H9 (cell line): ENCODE measurements at regions not wholly inside any gene's neighbourhood (a gene's known extent, or its start where the extent isn't known, plus 50 kb on each side); places are given as distances from the start of the nearest gene placed in this dataset.

Experiments used
- DNase-seq: peaks from one replicate; pipeline ENCODE4 v3.0.0-alpha.2; 2017
- H2AFZ ChIP-seq: one replicate; pipeline ENCODE4 v1.6.1; 2013; ENCODE audit warnings: mild to moderate bottlenecking, low read length, control low read depth, moderate library complexity
- H2AK5ac ChIP-seq: 2 replicates; pipeline ENCODE4 v1.6.1; 2013; ENCODE audit warnings: low read length, control low read depth, mixed read lengths; ENCODE audit not compliant: insufficient read length
- H2BK120ac ChIP-seq: one replicate; pipeline ENCODE4 v1.6.1; 2013; ENCODE audit warnings: low read depth, mild to moderate bottlenecking, low read length, control low read depth, inconsistent platforms; ENCODE audit not compliant: poor library complexity, severe bottlenecking
- H2BK12ac ChIP-seq: 2 replicates; pipeline ENCODE4 v1.6.1; 2013; ENCODE audit warnings: low read length, control low read depth, mixed read lengths, low read depth; ENCODE audit not compliant: insufficient read length
- H2BK15ac ChIP-seq: 2 replicates; pipeline ENCODE4 v1.6.1; 2013; ENCODE audit warnings: low read depth, low read length, control low read depth
- H2BK20ac ChIP-seq: one replicate; pipeline ENCODE4 v1.6.1; 2013; ENCODE audit warnings: low read depth, mild to moderate bottlenecking, low read length, control low read depth, inconsistent platforms; ENCODE audit not compliant: poor library complexity, severe bottlenecking
- H2BK5ac ChIP-seq: 2 replicates; pipeline ENCODE4 v1.6.1; 2013; ENCODE audit warnings: low read length, control low read depth, mixed read lengths; ENCODE audit not compliant: insufficient read length
- H3K14ac ChIP-seq: 2 replicates; pipeline ENCODE4 v1.6.1; 2013; ENCODE audit warnings: low read length, control low read depth; ENCODE audit not compliant: insufficient read depth
- H3K18ac ChIP-seq: 2 replicates; pipeline ENCODE4 v1.6.1; 2013; ENCODE audit warnings: low read depth, mild to moderate bottlenecking, mixed read lengths, low read length, control low read depth; ENCODE audit not compliant: insufficient read length
- H3K23ac ChIP-seq: 2 replicates; pipeline ENCODE4 v1.6.1; 2013; ENCODE audit warnings: low read length, control low read depth, mixed read lengths, low read depth; ENCODE audit not compliant: insufficient read length
- H3K23me2 ChIP-seq: 2 replicates; pipeline ENCODE4 v1.6.1; 2013; ENCODE audit warnings: low read depth, mild to moderate bottlenecking, mixed read lengths, low read length, control low read depth; ENCODE audit not compliant: insufficient read length, poor library complexity, severe bottlenecking
- H3K27ac ChIP-seq: 2 replicates; pipeline ENCODE4 v1.5.1; 2013; ENCODE audit warnings: low read length, control low read depth, mixed read lengths, low read depth; ENCODE audit not compliant: insufficient read length
- H3K27me3 ChIP-seq: 2 replicates; pipeline ENCODE4 v1.6.1; 2013; ENCODE audit warnings: low read length, control low read depth, inconsistent platforms; ENCODE audit not compliant: insufficient read depth
- H3K4ac ChIP-seq: 2 replicates; pipeline ENCODE4 v1.6.1; 2013; ENCODE audit warnings: low read depth, mild to moderate bottlenecking, control low read depth, inconsistent platforms, low read length, moderate library complexity
- H3K4me1 ChIP-seq: 2 replicates; pipeline ENCODE4 v1.6.1; 2013; ENCODE audit warnings: low read length, control low read depth, inconsistent platforms; ENCODE audit not compliant: insufficient read depth
- H3K4me2 ChIP-seq: 2 replicates; pipeline ENCODE4 v1.6.1; 2013; ENCODE audit warnings: low read length, control low read depth, mixed read lengths; ENCODE audit not compliant: insufficient read length, insufficient read depth
- H3K56ac ChIP-seq: 2 replicates; pipeline ENCODE4 v1.6.1; 2013; ENCODE audit warnings: low read depth, mild to moderate bottlenecking, mixed read lengths, low read length, control low read depth; ENCODE audit not compliant: insufficient read length
- H3K79me1 ChIP-seq: 2 replicates; pipeline ENCODE4 v1.6.1; 2013; ENCODE audit warnings: low read depth, mild to moderate bottlenecking, moderate library complexity, low read length, control low read depth, inconsistent platforms; ENCODE audit not compliant: insufficient read depth, poor library complexity, severe bottlenecking
- H3K79me2 ChIP-seq: 2 replicates; pipeline ENCODE4 v1.6.1; 2013; ENCODE audit warnings: low read length, control low read depth, inconsistent platforms; ENCODE audit not compliant: insufficient read depth
- H3K9ac ChIP-seq: 2 replicates; pipeline ENCODE4 v1.6.1; 2013; ENCODE audit warnings: low read length, control low read depth, mixed read lengths; ENCODE audit not compliant: insufficient read length; ENCODE audit errors: extremely low read depth
- H3K9me3 ChIP-seq: one replicate; pipeline ENCODE4 v1.6.1; 2013; ENCODE audit warnings: low read depth, low read length, inconsistent platforms; ENCODE audit not compliant: control insufficient read depth
- H3T11ph ChIP-seq: one replicate; pipeline ENCODE4 v1.6.1; 2013; ENCODE audit warnings: mild to moderate bottlenecking, low read length, control low read depth, inconsistent platforms
- H4K20me1 ChIP-seq: one replicate; pipeline ENCODE4 v1.6.1; 2013; ENCODE audit not compliant: control insufficient read depth, insufficient read length, insufficient read depth
- H4K5ac ChIP-seq: 2 replicates; pipeline ENCODE4 v1.6.1; 2013; ENCODE audit warnings: low read depth, mild to moderate bottlenecking, mixed read lengths, low read length, control low read depth; ENCODE audit not compliant: insufficient read length
- H4K8ac ChIP-seq: replicated peaks from 2 replicates; pipeline ENCODE4 v1.6.1; 2013; ENCODE audit warnings: low read length, control low read depth, mixed read lengths, low read depth; ENCODE audit not compliant: insufficient read length
- H4K91ac ChIP-seq: 2 replicates; pipeline ENCODE4 v1.6.1; 2013; ENCODE audit warnings: low read depth, mild to moderate bottlenecking, moderate library complexity, mixed read lengths, low read length, control low read depth; ENCODE audit not compliant: insufficient read length
- H3K27ac Mint-ChIP-seq, 3 experiments: 2 replicates in 2 of 3; 3 replicates in 1 of 3; pipeline ENCODE4 v1.8.0; 2020 to 2021; ENCODE audit warnings: mixed read lengths in 3 of 3, mild to moderate bottlenecking in 1 of 3, moderate library complexity in 1 of 3
- H3K27me3 Mint-ChIP-seq: 2 replicates; pipeline ENCODE4 v1.8.0; 2021; ENCODE audit warnings: low read depth, mild to moderate bottlenecking, moderate library complexity, mixed read lengths
- H3K36me3 Mint-ChIP-seq, 3 experiments: 2 replicates in 2 of 3; 3 replicates in 1 of 3; pipeline ENCODE4 v1.8.0; 2020 to 2021; ENCODE audit warnings: low read depth in 3 of 3, mixed read lengths in 3 of 3; ENCODE audit not compliant: insufficient read depth in 1 of 3
- H3K4me1 Mint-ChIP-seq, 2 experiments: 2 replicates each; pipeline ENCODE4 v1.8.0; 2020; ENCODE audit warnings: mixed read lengths in 2 of 2
- H3K4me3 Mint-ChIP-seq, 2 experiments: 2 replicates in 1 of 2; 3 replicates in 1 of 2; pipeline ENCODE4 v1.8.0; 2020 to 2021; ENCODE audit warnings: mild to moderate bottlenecking in 2 of 2, mixed read lengths in 2 of 2, moderate library complexity in 1 of 2
- H3K9me3 Mint-ChIP-seq, 2 experiments: 2 replicates in 1 of 2; 3 replicates in 1 of 2; pipeline ENCODE4 v1.8.0; 2020; ENCODE audit warnings: mild to moderate bottlenecking in 2 of 2, mixed read lengths in 2 of 2, moderate library complexity in 1 of 2
- WGBS: extraction: QIAGEN DNeasy Blood & Tissue Kit; methylation state at CpG from one replicate; pipeline ENCODE4 v1.1.7; 2013; ENCODE audit warnings: missing lambda C conversion rate, low lambda C conversion rate, mixed read lengths; ENCODE audit not compliant: insufficient read length; ENCODE audit errors: extremely low coverage; 5-methylcytosine and 5-hydroxymethylcytosine counted together
- TF ChIP-seq, protein P1 (sequence below): fragments of 200-600 bp; sonication (generic); conservative IDR thresholded peaks from 3 replicates; pipeline ENCODE4 v1.8.0; 2021; ENCODE audit warnings: antibody characterized with exemption, mild to moderate bottlenecking

DNA sequence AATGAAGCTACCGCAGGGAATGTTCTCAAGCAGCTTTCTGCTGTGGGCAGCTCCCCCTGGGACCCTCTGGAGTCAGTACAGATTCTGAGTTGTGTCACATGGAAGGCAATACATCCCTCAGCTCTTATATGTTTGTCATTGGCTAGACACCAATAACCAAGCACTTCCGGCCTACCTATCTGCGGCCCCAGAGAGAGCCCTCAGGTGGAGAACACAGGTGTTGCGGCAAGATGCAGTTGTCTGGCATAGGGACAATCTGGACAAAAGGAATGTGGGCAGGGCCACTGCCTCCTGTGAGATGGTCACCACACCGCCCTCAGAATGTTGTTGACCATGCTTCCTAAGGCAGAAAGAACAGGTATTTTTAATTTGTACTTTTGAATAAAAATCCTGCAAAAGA is 118.7 kb downstream of the BRMS1L start:
- Histone ChIP-seq H3K79me2 (no peaks in the 10 kb centered on the region), H3T11ph (no peak overlapping the region), H3K9me3 (no peaks in the 10 kb centered on the region), H2AK5ac (no peak overlapping the region), H3K27ac (no peak overlapping the region), H2BK120ac (no peak overlapping the region), H4K5ac (no peak overlapping the region), H2BK20ac (no peak overlapping the region), H3K4ac (no peak overlapping the region), H2BK15ac (no peak overlapping the region), H3K14ac (no peak overlapping the region), H3K23me2 (no peaks in the 10 kb centered on the region), H3K18ac (no peak overlapping the region), H3K23ac (no peak overlapping the region), H2AFZ (no peak overlapping the region), H2BK5ac (no peak overlapping the region), H3K79me1 (no peaks in the 10 kb centered on the region), H3K4me1 (no peaks in the 10 kb centered on the region), H4K20me1 (no peaks in the 10 kb centered on the region), H3K4me2 (no peak overlapping the region), H4K8ac (no peak overlapping the region), H3K27me3 (no peaks in the 10 kb centered on the region), H4K91ac (no peak overlapping the region), H3K9ac (no peak overlapping the region), H2BK12ac (no peak overlapping the region), H3K56ac (no peak overlapping the region)
- peaks cover 14% of the 10 kb centered on the region for H3K27me3 Mint-ChIP-seq
- H3K9me3 Mint-ChIP-seq = no peaks in the 10 kb centered on the region
- WGBS = no CpG with 5 or more reads among the region's 5 CpGs
- H3K4me3 Mint-ChIP-seq = no peak overlapping the region
- H3K27ac Mint-ChIP-seq = no peak overlapping the region; a peak in 1 of 7 replicates
- DNase-seq = peak; percentile 76
- peaks cover under 1 to 3% of the 10 kb centered on the region in 2 experiments; a peak in 3 of 4 replicates for H3K4me1 Mint-ChIP-seq
- TF ChIP-seq, protein P1, sequence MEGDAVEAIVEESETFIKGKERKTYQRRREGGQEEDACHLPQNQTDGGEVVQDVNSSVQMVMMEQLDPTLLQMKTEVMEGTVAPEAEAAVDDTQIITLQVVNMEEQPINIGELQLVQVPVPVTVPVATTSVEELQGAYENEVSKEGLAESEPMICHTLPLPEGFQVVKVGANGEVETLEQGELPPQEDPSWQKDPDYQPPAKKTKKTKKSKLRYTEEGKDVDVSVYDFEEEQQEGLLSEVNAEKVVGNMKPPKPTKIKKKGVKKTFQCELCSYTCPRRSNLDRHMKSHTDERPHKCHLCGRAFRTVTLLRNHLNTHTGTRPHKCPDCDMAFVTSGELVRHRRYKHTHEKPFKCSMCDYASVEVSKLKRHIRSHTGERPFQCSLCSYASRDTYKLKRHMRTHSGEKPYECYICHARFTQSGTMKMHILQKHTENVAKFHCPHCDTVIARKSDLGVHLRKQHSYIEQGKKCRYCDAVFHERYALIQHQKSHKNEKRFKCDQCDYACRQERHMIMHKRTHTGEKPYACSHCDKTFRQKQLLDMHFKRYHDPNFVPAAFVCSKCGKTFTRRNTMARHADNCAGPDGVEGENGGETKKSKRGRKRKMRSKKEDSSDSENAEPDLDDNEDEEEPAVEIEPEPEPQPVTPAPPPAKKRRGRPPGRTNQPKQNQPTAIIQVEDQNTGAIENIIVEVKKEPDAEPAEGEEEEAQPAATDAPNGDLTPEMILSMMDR = peak; percentile 70
- H3K36me3 Mint-ChIP-seq = no peaks in the 10 kb centered on the region
